Femur (tissue), 1 donor: ENCODE measurements at regions not wholly inside any gene's neighbourhood (a gene's known extent, or its start where the extent isn't known, plus 50 kb on each side); places are given as distances from the start of the nearest gene placed in this dataset.
"Not testable (repeated sequence)": the region's sequence is repeated elsewhere in the genome, so short reads cannot be mapped to it uniquely, and the experiment has no call there.

ENCODE experiments used
- DNase-seq: peaks from one replicate; pipeline ENCODE4 v3.0.0-alpha.2; 2017

GRCh38 chr4:31844350-31844749, 1124.2 kb downstream of the PCDH7 start:
- DNase-seq = no peak

- DNase-seq = no peak
Measured at GRCh38 chr4:31851946-31852345, 1131.8 kb downstream of the PCDH7 start.

GRCh38 chr4:31877429-31877828, 1157.3 kb downstream of the PCDH7 start:
- no peak for DNase-seq

- not testable (repeated sequence) for DNase-seq
Measured at GRCh38 chr4:31880837-31881236, 1160.7 kb downstream of the PCDH7 start.

- no peak for DNase-seq
Measured at GRCh38 chr4:31896349-31896748, 1176.2 kb downstream of the PCDH7 start.

- DNase-seq = no peak
Measured at GRCh38 chr4:31905363-31905762, 1185.2 kb downstream of the PCDH7 start.

- DNase-seq = no peak
Measured at GRCh38 chr4:31908261-31908660, 1188.1 kb downstream of the PCDH7 start.

- no peak for DNase-seq
Measured at GRCh38 chr4:31917334-31917733, 1197.2 kb downstream of the PCDH7 start.

GRCh38 chr4:31918891-31919290, 1198.7 kb downstream of the PCDH7 start:
- no peak for DNase-seq

- no peak for DNase-seq
Measured at GRCh38 chr4:31923634-31924033, 1203.5 kb downstream of the PCDH7 start.

GRCh38 chr4:31929676-31930345, 1209.6 kb downstream of the PCDH7 start:
- DNase-seq = no peak

GRCh38 chr4:31946456-31946855, 1226.3 kb downstream of the PCDH7 start:
- DNase-seq = no peak

GRCh38 chr4:31947101-31947500, 1226.9 kb downstream of the PCDH7 start:
- DNase-seq = no peak

- no peak for DNase-seq
Measured at GRCh38 chr4:31949045-31949444, 1228.9 kb downstream of the PCDH7 start.

- no peak for DNase-seq
Measured at GRCh38 chr4:31955346-31955745, 1235.2 kb downstream of the PCDH7 start.

GRCh38 chr4:31959972-31960371, 1239.8 kb downstream of the PCDH7 start:
- no peak for DNase-seq

GRCh38 chr4:31964685-31965084, 1244.5 kb downstream of the PCDH7 start:
- no peak for DNase-seq

GRCh38 chr4:31968842-31969241, 1248.7 kb downstream of the PCDH7 start:
- no peak for DNase-seq

- DNase-seq = no peak
Measured at GRCh38 chr4:31974490-31975002, 1254.4 kb downstream of the PCDH7 start.

- DNase-seq = no peak
Measured at GRCh38 chr4:31979988-31980387, 1259.8 kb downstream of the PCDH7 start.

- DNase-seq = no peak
Measured at GRCh38 chr4:31983246-31983645, 1263.1 kb downstream of the PCDH7 start.

GRCh38 chr4:31983677-31984076, 1263.5 kb downstream of the PCDH7 start:
- DNase-seq = no peak

- DNase-seq = no peak
Measured at GRCh38 chr4:31984872-31985271, 1264.7 kb downstream of the PCDH7 start.

- DNase-seq = no peak
Measured at GRCh38 chr4:31995943-31996901, 1276.1 kb downstream of the PCDH7 start.
